Gastrocnemius medialis (tissue), 4 donors: ENCODE measurements at regions not wholly inside any gene's neighbourhood (a gene's known extent, or its start where the extent isn't known, plus 50 kb on each side); places are given as distances from the start of the nearest gene placed in this dataset.

Experiments
- POLR2A ChIP-seq, 2 donors: fragments of 450-650 bp; IDR thresholded peaks; one replicate each; pipeline ENCODE4 v1.6.1; 2017; ENCODE audit warnings: antibody characterized with exemption in 2 of 2, mild to moderate bottlenecking in 2 of 2, moderate library complexity in 2 of 2
- TF ChIP-seq, protein P1 (sequence below), 5 experiments: fragments of 450-650 bp in 3 of 5; fragments of 200-600 bp in 2 of 5; sonication (generic) in 2 of 5; IDR thresholded peaks in 4 of 5; conservative IDR thresholded peaks in 1 of 5; 1 replicate in 4 of 5; 2 replicates in 1 of 5; pipeline ENCODE4 v1.5.1; 2016 to 2019; ENCODE audit warnings: antibody characterized with exemption in 5 of 5, mild to moderate bottlenecking in 3 of 5, moderate library complexity in 3 of 5

DNA sequence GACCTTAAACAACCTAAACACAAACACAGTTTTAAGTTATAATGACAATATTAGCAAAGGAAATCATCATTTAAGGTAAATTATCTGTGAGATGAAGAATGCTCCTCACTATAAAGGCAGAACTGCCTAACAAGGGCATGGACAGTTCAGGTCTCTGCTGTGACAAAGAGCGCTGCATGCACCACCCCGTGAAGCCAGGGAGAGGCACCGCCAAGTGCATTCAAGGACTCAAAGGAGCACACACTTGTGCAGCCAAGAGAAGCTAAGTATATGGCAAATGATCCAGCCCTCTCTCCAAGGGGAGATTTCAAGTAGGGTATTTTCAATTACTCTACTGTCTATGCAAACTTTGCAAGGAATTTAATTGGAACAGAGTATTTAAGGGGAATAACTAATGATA, 126.0 kb downstream of the RAP2A start:
- TF ChIP-seq, protein P1, sequence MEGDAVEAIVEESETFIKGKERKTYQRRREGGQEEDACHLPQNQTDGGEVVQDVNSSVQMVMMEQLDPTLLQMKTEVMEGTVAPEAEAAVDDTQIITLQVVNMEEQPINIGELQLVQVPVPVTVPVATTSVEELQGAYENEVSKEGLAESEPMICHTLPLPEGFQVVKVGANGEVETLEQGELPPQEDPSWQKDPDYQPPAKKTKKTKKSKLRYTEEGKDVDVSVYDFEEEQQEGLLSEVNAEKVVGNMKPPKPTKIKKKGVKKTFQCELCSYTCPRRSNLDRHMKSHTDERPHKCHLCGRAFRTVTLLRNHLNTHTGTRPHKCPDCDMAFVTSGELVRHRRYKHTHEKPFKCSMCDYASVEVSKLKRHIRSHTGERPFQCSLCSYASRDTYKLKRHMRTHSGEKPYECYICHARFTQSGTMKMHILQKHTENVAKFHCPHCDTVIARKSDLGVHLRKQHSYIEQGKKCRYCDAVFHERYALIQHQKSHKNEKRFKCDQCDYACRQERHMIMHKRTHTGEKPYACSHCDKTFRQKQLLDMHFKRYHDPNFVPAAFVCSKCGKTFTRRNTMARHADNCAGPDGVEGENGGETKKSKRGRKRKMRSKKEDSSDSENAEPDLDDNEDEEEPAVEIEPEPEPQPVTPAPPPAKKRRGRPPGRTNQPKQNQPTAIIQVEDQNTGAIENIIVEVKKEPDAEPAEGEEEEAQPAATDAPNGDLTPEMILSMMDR (IDR thresholded peaks at IDR 0.05 in 4 of 5, conservative IDR thresholded peaks at IDR 0.05 in 1 of 5) = no peak
- no peak for TF ChIP-seq POLR2A (IDR thresholded peaks at IDR 0.05)
